ENCODE measurements at regions not wholly inside any gene's neighbourhood (a gene's known extent, or its start where the extent isn't known, plus 50 kb on each side); places are given as distances from the start of the nearest gene placed in this dataset.

- H2BK15ac ChIP-seq (ENCODE audit: low read length), result no peak overlapping the region
- WGBS, 2 experiments (ENCODE audit: extremely low coverage in 1 of 2, insufficient coverage in 1 of 2, insufficient read length in 1 of 2, insufficient replicate concordance in 2 of 2, low coverage in 1 of 2, low lambda C conversion rate in 2 of 2, missing lambda C conversion rate in 1 of 2), result 89% methylated on average over 1 of the region's 1 CpG; no CpG with 5 or more reads in 1 of the 2 experiments
- no peak overlapping the region for H2BK120ac ChIP-seq (replicated peaks; ENCODE audit: low read depth, low read length)
Observed at GRCh38 chr11:104523611-104524010, 359.7 kb upstream of the PDGFD start.

More at GRCh38 chr11:104523611-104524010, 359.7 kb upstream of the PDGFD start:
- FAIRE-seq (no peak), DNase-seq (ENCODE audit: low read depth in 1 of 2, low spot score in 2 of 2) (no peak)
- H3K56ac ChIP-seq (replicated peaks; ENCODE audit: insufficient read length, low read depth, low read length), result no peak overlapping the region
- H3K23ac ChIP-seq (ENCODE audit: insufficient read length), result no peak overlapping the region
- ChIA-PET POLR2A (ENCODE audit: partially characterized antibody) (no interaction called here), CTCF (ENCODE audit: partially characterized antibody) (no interaction called here)
- no peak overlapping the region for H3K14ac ChIP-seq (ENCODE audit: insufficient read length)
- H2BK20ac ChIP-seq (ENCODE audit: low read length), result no peak overlapping the region
- no peaks in the 10 kb centered on the region for H3K27me3 ChIP-seq (replicated peaks in 1 of 4; ENCODE audit: control insufficient read depth in 3 of 4, extremely low read depth in 1 of 4, insufficient read depth in 3 of 4, low read length in 3 of 4)
- no peak for TF ChIP-seq EZH2 (IDR thresholded peaks at IDR 0.05; ENCODE audit: low read depth, low read length, severe bottlenecking)
- H3K4ac ChIP-seq (replicated peaks; ENCODE audit: insufficient read length, low read depth, low read length), result no peak overlapping the region
- no peak overlapping the region for H3K27ac ChIP-seq (ENCODE audit: low read depth, low read length)
- no peaks in the 10 kb centered on the region for H3K4me1 ChIP-seq (replicated peaks in 1 of 4; ENCODE audit: control insufficient read depth in 3 of 4, insufficient read depth in 4 of 4, low read length in 3 of 4)
- no peak overlapping the region for H2BK12ac ChIP-seq (ENCODE audit: low read depth, low read length)
- H3K79me1 ChIP-seq (ENCODE audit: low read depth, low read length), result no peaks in the 10 kb centered on the region
- no peak overlapping the region for H4K8ac ChIP-seq (ENCODE audit: extremely low read depth, insufficient read depth, low read length)
- H4K91ac ChIP-seq (replicated peaks; ENCODE audit: insufficient read length, low read length), result no peak overlapping the region
- H3K9ac ChIP-seq (replicated peaks in 1 of 4; ENCODE audit: extremely low read depth in 1 of 4, low read depth in 3 of 4, low read length in 3 of 4), result no peak overlapping the region
- H3K4me3 ChIP-seq (ENCODE audit: extremely low read depth in 1 of 4, insufficient read depth in 2 of 4, low read depth in 3 of 4, low read length in 4 of 4), result no peak overlapping the region
- H3K36me3 ChIP-seq (ENCODE audit: control insufficient read depth in 2 of 4, insufficient read depth in 4 of 4, low read length in 3 of 4), result no peaks in the 10 kb centered on the region
- no peaks in the 10 kb centered on the region for H4K20me1 ChIP-seq (replicated peaks in 1 of 2; ENCODE audit: control insufficient read depth in 1 of 2, insufficient read depth in 2 of 2, low read length in 2 of 2)
- H4K5ac ChIP-seq (ENCODE audit: insufficient read length, low read depth, low read length), result no peak overlapping the region
- H3K23me2 ChIP-seq (ENCODE audit: low read depth, low read length), result no peaks in the 10 kb centered on the region
- H2AFZ ChIP-seq (ENCODE audit: low read length), result no peak overlapping the region
- H3K79me2 ChIP-seq (ENCODE audit: control insufficient read depth in 1 of 2, insufficient read depth in 2 of 2, low read length in 2 of 2), result no peaks in the 10 kb centered on the region
- H3K18ac ChIP-seq (ENCODE audit: extremely low read depth, low read length), result no peak overlapping the region
- H3K4me2 ChIP-seq (ENCODE audit: insufficient read depth in 1 of 2, low read depth in 2 of 2, low read length in 2 of 2), result no peak overlapping the region
- no peaks in the 10 kb centered on the region for H3K9me3 ChIP-seq (ENCODE audit: insufficient read depth in 2 of 2, low read depth in 1 of 2, low read length in 1 of 2)
- H2AK5ac ChIP-seq (ENCODE audit: low read depth, low read length), result no peak overlapping the region
- H2BK5ac ChIP-seq (ENCODE audit: low read depth, low read length), result no peak overlapping the region

All from H1 (cell line).